AG09309 (cell line): ENCODE measurements at regions not wholly inside any gene's neighbourhood (a gene's known extent, or its start where the extent isn't known, plus 50 kb on each side); places are given as distances from the start of the nearest gene placed in this dataset.

Experiments used
- DNase-seq: peaks from one replicate; pipeline ENCODE4 v3.0.0-alpha.2; 2010; ENCODE audit warnings: low read depth
- H3K4me3 ChIP-seq: 2 replicates; pipeline ENCODE4 v1.5.1; 2011; ENCODE audit warnings: mild to moderate bottlenecking, low read depth, low read length, moderate library complexity; ENCODE audit not compliant: control insufficient read depth
- TF ChIP-seq, protein P1 (sequence below): IDR thresholded peaks from 2 replicates; pipeline ENCODE4 v1.5.1; 2011; ENCODE audit warnings: mild to moderate bottlenecking, low read depth, low read length, inconsistent platforms; ENCODE audit not compliant: insufficient read depth, control insufficient read depth; ENCODE audit errors: missing control alignments

DNA sequence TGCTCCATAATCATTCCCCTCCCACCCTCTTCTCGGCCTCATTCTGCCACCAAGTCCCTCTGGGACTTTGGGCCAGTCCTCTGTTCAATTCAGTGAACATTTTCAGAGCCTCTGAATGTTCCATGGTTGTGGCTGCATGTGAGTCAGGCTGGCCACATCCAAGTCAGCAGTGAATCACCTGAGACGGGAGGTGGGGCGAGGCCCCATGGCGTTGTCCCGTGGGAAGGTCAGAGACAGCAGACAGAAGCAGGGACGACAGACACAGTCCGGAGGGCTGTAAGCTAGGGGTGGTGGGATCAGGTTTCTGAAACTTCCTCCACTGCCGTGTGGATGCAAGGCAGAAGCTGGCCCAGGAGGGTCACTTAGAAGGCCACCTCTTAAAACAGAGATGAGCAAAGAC is 324.8 kb downstream of the MN1 start:
- H3K4me3 ChIP-seq: no peak overlapping the region
- TF ChIP-seq, protein P1, sequence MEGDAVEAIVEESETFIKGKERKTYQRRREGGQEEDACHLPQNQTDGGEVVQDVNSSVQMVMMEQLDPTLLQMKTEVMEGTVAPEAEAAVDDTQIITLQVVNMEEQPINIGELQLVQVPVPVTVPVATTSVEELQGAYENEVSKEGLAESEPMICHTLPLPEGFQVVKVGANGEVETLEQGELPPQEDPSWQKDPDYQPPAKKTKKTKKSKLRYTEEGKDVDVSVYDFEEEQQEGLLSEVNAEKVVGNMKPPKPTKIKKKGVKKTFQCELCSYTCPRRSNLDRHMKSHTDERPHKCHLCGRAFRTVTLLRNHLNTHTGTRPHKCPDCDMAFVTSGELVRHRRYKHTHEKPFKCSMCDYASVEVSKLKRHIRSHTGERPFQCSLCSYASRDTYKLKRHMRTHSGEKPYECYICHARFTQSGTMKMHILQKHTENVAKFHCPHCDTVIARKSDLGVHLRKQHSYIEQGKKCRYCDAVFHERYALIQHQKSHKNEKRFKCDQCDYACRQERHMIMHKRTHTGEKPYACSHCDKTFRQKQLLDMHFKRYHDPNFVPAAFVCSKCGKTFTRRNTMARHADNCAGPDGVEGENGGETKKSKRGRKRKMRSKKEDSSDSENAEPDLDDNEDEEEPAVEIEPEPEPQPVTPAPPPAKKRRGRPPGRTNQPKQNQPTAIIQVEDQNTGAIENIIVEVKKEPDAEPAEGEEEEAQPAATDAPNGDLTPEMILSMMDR: no peak
- DNase-seq: no peak

DNA sequence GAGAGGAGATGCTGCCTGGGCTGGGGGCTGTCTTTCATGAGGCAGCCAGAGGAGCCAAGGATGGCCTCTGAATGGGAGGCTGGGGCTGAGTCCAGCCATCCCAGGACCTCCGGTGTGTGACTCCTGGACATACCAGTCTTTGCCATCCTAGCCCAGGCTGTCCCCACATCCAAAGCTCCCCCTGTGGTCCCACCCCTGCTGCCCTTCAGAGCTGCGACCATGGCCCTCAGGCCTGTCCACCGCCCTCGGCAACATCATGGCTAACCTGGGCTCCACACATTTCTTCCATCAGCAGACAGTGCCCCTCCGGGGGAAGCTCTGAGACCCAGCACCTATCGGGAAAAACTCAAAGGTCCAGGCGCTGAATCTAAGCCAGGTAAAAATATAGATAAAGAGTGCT is 324.4 kb downstream of the MN1 start:
- no peak overlapping the region for H3K4me3 ChIP-seq
- DNase-seq: no peak
- TF ChIP-seq, protein P1: no peak

DNA sequence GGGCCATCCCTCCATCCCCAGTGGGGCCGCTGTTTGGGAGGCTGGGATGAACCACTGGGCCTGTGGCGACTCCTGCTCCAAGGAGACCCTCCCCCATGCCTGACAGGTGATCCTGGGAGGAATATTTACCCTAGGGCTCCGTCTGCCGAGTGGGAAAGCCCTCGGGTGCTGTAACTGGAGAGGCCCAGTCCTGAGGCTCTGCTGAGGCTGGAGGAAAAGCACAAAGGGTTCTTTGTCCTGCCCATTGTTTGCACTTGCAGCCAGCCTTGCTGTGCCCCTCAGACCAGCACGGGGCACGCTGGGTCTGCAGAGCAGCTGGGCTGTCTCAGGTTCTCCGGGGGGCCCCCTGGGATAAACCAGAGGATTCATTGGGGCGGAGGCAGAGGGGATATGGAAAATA is 321.1 kb downstream of the MN1 start:
- TF ChIP-seq, protein P1: no peak
- H3K4me3 ChIP-seq: no peak overlapping the region
- no peak for DNase-seq

DNA sequence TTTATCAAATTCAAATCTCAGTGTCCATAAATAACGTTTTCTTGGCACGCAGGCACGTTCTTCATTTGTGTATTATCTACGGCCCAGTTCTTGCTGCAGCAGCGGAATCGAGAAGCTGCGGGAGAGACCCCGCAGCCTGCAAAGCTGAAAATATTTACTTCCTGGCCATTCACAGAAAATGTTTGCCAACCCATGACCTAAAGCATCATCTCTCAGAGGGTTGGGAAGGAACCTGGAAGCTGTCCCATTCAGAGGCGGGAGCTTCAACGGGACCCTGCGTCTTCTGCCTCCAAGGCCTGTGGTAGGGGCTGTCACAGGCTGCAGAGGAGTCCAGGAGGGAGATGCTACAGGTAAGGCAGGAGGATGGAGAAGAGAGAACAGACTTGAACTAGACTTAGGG is 319.2 kb downstream of the MN1 start:
- TF ChIP-seq, protein P1: no peak
- H3K4me3 ChIP-seq: no peak overlapping the region
- no peak for DNase-seq

DNA sequence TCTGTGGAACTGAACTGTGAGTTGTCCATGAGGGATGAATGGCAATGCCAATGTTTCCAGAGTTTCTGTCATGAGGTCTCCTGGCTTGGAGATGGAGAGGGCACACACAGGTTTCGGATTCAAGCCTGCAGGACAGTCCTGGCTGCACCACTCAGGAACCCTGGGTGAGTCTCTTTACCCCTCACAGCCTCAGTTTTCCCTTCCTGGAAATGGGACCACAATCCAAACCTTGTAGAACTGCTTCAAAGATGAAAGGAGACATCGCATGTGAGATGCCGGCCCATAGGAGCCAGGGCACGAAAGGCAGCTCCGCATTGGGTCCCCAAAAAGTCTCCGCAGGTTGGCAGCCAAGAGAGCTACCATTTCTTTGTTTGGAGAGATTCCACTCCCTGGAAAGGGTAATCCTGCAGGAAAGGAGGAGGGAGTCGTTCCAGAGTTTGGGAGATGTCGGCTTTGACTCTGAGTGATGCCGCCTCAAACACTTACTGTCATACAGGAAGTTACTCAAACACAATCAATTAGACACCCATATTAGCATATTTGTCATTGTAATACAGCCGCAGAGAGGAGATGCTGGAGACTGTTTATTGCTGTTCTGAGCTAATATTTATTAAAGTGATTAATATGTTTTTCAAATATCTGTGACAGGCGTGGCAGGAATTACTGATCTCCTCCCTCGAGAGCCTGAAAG is 318.3 kb downstream of the MN1 start:
- H3K4me3 ChIP-seq: no peak overlapping the region
- no peak for DNase-seq
- TF ChIP-seq, protein P1: no peak

DNA sequence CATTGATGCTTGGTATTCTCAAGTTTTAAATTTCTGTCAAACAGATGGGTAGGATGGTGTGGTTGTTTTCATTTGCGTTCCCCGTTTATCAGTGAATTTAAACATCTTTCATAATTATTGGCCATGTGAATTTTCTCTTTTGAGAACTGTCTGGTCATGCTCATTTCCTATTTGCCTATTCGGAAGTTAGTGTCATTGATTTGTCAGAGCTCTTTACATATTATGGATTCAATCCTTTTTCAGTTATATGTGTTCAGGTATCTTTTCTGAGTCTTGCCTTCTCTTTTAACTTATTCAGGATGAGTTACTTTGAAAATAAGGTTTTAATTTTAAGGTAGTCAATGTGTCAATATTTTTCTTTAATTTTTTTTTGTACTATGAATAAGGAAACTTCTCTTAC is 315.7 kb downstream of the MN1 start:
- H3K4me3 ChIP-seq: no peak overlapping the region
- TF ChIP-seq, protein P1: no peak
- DNase-seq: no peak
